AG09319 (cell line): ENCODE measurements at regions not wholly inside any gene's neighbourhood (a gene's known extent, or its start where the extent isn't known, plus 50 kb on each side); places are given as distances from the start of the nearest gene placed in this dataset.

Experiments used
- DNase-seq: peaks from one replicate; pipeline ENCODE4 v3.0.0-alpha.2; 2010; ENCODE audit warnings: low read depth; ENCODE audit errors: extremely low read depth
- TF ChIP-seq, protein P1 (sequence below): IDR thresholded peaks from 2 replicates; pipeline ENCODE4 v1.5.1; 2011; ENCODE audit warnings: low read depth, mild to moderate bottlenecking, inconsistent platforms, low read length, moderate library complexity

GRCh38 chr2:19592197-19592596 is 233.8 kb upstream of the OSR1 start:
- DNase-seq: no peak
- TF ChIP-seq, protein P1, sequence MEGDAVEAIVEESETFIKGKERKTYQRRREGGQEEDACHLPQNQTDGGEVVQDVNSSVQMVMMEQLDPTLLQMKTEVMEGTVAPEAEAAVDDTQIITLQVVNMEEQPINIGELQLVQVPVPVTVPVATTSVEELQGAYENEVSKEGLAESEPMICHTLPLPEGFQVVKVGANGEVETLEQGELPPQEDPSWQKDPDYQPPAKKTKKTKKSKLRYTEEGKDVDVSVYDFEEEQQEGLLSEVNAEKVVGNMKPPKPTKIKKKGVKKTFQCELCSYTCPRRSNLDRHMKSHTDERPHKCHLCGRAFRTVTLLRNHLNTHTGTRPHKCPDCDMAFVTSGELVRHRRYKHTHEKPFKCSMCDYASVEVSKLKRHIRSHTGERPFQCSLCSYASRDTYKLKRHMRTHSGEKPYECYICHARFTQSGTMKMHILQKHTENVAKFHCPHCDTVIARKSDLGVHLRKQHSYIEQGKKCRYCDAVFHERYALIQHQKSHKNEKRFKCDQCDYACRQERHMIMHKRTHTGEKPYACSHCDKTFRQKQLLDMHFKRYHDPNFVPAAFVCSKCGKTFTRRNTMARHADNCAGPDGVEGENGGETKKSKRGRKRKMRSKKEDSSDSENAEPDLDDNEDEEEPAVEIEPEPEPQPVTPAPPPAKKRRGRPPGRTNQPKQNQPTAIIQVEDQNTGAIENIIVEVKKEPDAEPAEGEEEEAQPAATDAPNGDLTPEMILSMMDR: no peak

DNA sequence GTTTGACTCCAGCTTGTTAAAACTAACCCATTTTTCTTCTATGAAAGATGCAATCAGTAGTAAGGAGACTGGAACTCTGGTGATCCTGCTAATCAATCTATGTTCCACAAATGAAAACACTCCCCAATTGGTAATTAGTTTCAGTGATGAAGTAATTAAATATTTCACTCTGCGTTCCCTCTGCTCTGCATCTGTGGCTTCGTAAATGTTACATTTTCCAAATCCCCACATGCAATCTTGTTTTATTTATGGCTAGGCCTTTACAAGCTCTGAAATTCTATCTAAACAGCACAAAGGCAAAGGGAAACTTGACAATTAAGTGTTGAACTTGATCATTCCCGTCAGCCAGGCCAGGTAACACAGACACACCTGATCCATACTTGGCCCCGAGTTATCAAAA is 231.4 kb upstream of the OSR1 start:
- no peak for DNase-seq
- TF ChIP-seq, protein P1: no peak

DNA sequence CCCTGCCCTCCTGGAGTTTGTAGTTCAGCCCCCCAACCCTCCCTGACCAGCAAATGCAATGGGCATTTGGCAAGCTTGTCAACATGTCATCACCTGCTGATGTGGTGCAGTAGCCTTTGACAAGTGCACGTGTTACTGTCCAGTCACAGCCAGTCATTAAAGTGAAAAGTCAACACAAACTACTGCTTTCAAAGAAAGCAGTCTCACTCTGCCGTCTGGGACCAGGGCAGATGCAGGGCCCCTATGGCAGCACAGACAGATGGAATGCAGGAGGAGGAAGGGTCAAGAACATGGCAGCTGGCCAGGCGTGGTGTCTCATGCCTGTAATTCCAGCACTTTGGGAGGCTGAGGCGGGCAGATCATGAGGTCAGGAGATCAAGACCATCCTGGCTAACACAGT is 222.4 kb upstream of the OSR1 start:
- TF ChIP-seq, protein P1: no peak

DNA sequence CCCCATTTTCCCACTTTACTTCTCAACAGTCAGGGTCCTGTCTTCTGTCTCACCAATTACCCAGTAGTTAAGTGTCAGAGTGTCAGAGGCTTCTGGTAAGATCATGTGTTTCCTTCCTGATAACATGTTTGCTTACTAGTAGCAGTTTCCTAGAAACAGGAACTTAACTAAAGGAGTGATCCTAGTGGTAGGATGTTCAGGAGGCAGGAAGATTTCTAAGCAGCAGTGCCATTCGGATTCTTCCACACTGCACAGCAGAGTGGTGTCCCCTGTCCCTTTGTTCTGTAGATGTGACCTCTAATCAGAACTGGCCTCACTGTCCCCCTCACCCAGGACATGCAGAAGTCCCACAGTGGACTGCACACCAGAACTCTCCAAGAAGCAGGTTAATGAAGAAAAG is 221.8 kb upstream of the OSR1 start:
- TF ChIP-seq, protein P1: no peak
- DNase-seq: no peak

More for the DNA sequence above, 222.4 kb upstream of the OSR1 start:
- DNase-seq: no peak

GRCh38 chr2:19579461-19579860 is 221.0 kb upstream of the OSR1 start:
- TF ChIP-seq, protein P1: no peak
- DNase-seq: no peak

- no peak for DNase-seq
- TF ChIP-seq, protein P1: no peak
Observed at GRCh38 chr2:19577723-19578122, 219.3 kb upstream of the OSR1 start.

GRCh38 chr2:19576411-19576810 is 218.0 kb upstream of the OSR1 start:
- TF ChIP-seq, protein P1: no peak
- no peak for DNase-seq
